Parathyroid adenoma (tissue), 2 donors: ENCODE measurements at regions not wholly inside any gene's neighbourhood (a gene's known extent, or its start where the extent isn't known, plus 50 kb on each side); places are given as distances from the start of the nearest gene placed in this dataset.
"Not testable (repeated sequence)": the region's sequence is repeated elsewhere in the genome, so short reads cannot be mapped to it uniquely, and the experiment has no call there.

ENCODE experiments used
- H2AFZ ChIP-seq: fragments of 300-600 bp; sonication (generic); one replicate; pipeline ENCODE4 v1.7.0; 2017; ENCODE audit warnings: antibody characterized with exemption, mild to moderate bottlenecking
- H3K27ac ChIP-seq: fragments of 300-600 bp; sonication (generic); one replicate; pipeline ENCODE4 v1.7.0; 2017
- H3K27me3 ChIP-seq: fragments of 300-600 bp; sonication (generic); one replicate; pipeline ENCODE4 v1.7.0; 2017; ENCODE audit warnings: low read length; ENCODE audit not compliant: control insufficient read depth, insufficient read depth
- H3K36me3 ChIP-seq: fragments of 300-600 bp; sonication (generic); one replicate; pipeline ENCODE4 v1.7.0; 2017; ENCODE audit warnings: low read length; ENCODE audit not compliant: control insufficient read depth, insufficient read depth
- H3K4me1 ChIP-seq: fragments of 300-600 bp; sonication (generic); one replicate; pipeline ENCODE4 v1.7.0; 2017; ENCODE audit warnings: control low read depth
- H3K4me2 ChIP-seq: fragments of 300-600 bp; sonication (generic); one replicate; pipeline ENCODE4 v1.7.0; 2017; ENCODE audit warnings: low read length
- H3K4me3 ChIP-seq: fragments of 300-600 bp; sonication (generic); one replicate; pipeline ENCODE4 v1.7.0; 2017; ENCODE audit warnings: low read depth, low read length
- H3K79me2 ChIP-seq: fragments of 300-600 bp; sonication (generic); one replicate; pipeline ENCODE4 v1.7.0; 2017; ENCODE audit warnings: control low read depth
- H3K9ac ChIP-seq: fragments of 300-600 bp; sonication (generic); one replicate; pipeline ENCODE4 v1.7.0; 2017; ENCODE audit warnings: mild to moderate bottlenecking
- H3K9me3 ChIP-seq: fragments of 300-600 bp; sonication (generic); one replicate; pipeline ENCODE4 v1.7.0; 2017; ENCODE audit warnings: low read length; ENCODE audit not compliant: control insufficient read depth
- CTCF ChIP-seq: fragments of 300-600 bp; sonication (generic); IDR thresholded peaks from one replicate; pipeline ENCODE4 v1.7.0; 2017; ENCODE audit warnings: antibody characterized with exemption, mild to moderate bottlenecking
- donor health status: primary hyperparathyroidism.

GRCh38 chr5:7305000-7305674, 90.8 kb upstream of the ADCY2 start:
- H3K9me3 ChIP-seq, H3K4me2 ChIP-seq, H3K4me1 ChIP-seq, H3K4me3 ChIP-seq, H3K36me3 ChIP-seq, H2AFZ ChIP-seq, H3K79me2 ChIP-seq, H3K27me3 ChIP-seq, H3K27ac ChIP-seq, H3K9ac ChIP-seq: not testable (repeated sequence)

GRCh38 chr5:7306556-7306955, 89.4 kb upstream of the ADCY2 start:
- not testable (repeated sequence) for H3K4me2 ChIP-seq, H3K27me3 ChIP-seq, H3K9me3 ChIP-seq, H3K79me2 ChIP-seq, H3K4me1 ChIP-seq, H3K4me3 ChIP-seq, H2AFZ ChIP-seq, H3K27ac ChIP-seq, H3K9ac ChIP-seq, H3K36me3 ChIP-seq

GRCh38 chr5:7307709-7308108, 88.2 kb upstream of the ADCY2 start:
- not testable (repeated sequence) for H3K4me2 ChIP-seq, H3K9ac ChIP-seq, H2AFZ ChIP-seq, H3K79me2 ChIP-seq, H3K9me3 ChIP-seq, H3K4me1 ChIP-seq, H3K27ac ChIP-seq, H3K36me3 ChIP-seq, H3K27me3 ChIP-seq, H3K4me3 ChIP-seq

- not testable (repeated sequence) for H3K9me3 ChIP-seq, H3K27me3 ChIP-seq, H2AFZ ChIP-seq, H3K79me2 ChIP-seq, H3K27ac ChIP-seq, H3K36me3 ChIP-seq, H3K4me2 ChIP-seq, H3K9ac ChIP-seq, H3K4me3 ChIP-seq, H3K4me1 ChIP-seq
Measured at GRCh38 chr5:7309715-7310114, 86.2 kb upstream of the ADCY2 start.

- H3K4me2 ChIP-seq, H2AFZ ChIP-seq, H3K36me3 ChIP-seq, H3K4me3 ChIP-seq, H3K79me2 ChIP-seq, H3K9ac ChIP-seq, H3K9me3 ChIP-seq, H3K4me1 ChIP-seq, H3K27me3 ChIP-seq, H3K27ac ChIP-seq: not testable (repeated sequence)
Measured at GRCh38 chr5:7310656-7311055, 85.3 kb upstream of the ADCY2 start.

GRCh38 chr5:7315118-7315517, 80.8 kb upstream of the ADCY2 start:
- H3K36me3 ChIP-seq, result no peaks in the 10 kb centered on the region
- no peaks in the 10 kb centered on the region for H3K9me3 ChIP-seq
- H3K4me2 ChIP-seq, result no peak overlapping the region
- H3K9ac ChIP-seq, result no peak overlapping the region
- no peak overlapping the region for H3K27ac ChIP-seq
- H2AFZ ChIP-seq, result no peak overlapping the region
- no peaks in the 10 kb centered on the region for H3K4me1 ChIP-seq
- no peak for TF ChIP-seq CTCF
- H3K4me3 ChIP-seq, result no peak overlapping the region
- H3K79me2 ChIP-seq, result no peaks in the 10 kb centered on the region
- H3K27me3 ChIP-seq, result no peaks in the 10 kb centered on the region

GRCh38 chr5:7317751-7318150, 78.2 kb upstream of the ADCY2 start:
- no peak overlapping the region for H3K4me3 ChIP-seq
- no peaks in the 10 kb centered on the region for H3K27me3 ChIP-seq
- H3K9ac ChIP-seq, result no peak overlapping the region
- H3K9me3 ChIP-seq, result no peaks in the 10 kb centered on the region
- no peaks in the 10 kb centered on the region for H3K79me2 ChIP-seq
- no peak overlapping the region for H3K4me2 ChIP-seq
- no peak for TF ChIP-seq CTCF
- no peaks in the 10 kb centered on the region for H3K4me1 ChIP-seq
- no peak overlapping the region for H3K27ac ChIP-seq
- no peak overlapping the region for H2AFZ ChIP-seq
- no peaks in the 10 kb centered on the region for H3K36me3 ChIP-seq
